ENCODE measurements at regions not wholly inside any gene's neighbourhood (a gene's known extent, or its start where the extent isn't known, plus 50 kb on each side); places are given as distances from the start of the nearest gene placed in this dataset.

DNA sequence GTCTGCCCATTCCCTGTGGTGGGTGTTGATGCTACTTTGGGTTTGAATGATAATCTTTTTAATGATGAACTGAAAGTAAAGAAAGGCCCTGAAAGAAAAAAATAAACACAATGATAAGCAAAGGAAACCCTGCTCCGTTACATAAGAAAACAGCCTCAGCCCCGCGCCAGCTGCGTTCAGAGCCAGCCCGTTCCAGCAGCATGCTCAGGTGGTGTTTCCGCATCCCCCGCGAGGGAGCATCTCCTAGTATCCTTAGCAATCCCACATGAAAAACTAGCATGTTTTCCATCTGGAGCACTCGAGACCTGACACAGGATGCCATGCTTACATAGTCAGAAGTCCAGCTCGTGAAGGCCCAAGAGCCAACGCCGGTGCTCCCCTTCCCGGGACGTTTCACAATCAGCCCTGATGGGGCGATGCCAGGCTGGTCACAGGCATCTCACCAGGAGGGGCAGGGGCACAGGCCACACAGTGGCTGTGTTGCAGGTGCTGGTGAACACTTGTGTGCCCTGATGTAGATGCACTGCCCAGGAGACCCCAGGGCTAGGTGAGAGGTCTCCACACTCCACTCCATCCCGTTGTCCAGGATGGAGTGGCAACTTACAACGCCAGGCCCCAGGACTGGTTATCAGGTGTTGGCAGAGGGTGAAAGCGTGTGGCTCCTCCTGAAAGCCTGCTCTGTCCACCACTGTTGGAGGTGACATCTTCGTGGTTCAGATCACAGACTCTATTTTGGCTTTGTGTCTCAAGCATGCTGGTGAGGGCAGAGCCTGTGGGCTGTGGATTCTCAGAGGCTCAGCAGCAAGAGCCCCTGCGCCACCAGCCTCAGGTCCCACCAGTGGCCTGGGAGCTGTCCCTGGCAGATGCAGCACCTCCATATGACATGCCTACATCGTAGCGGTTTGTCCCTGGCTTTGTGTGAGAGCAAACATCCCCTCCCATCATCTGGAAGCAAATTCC, 246.8 kb upstream of the IRX1 start (continued):
- TF ChIP-seq ZNF462 (CRISPR knock-in tag; IDR thresholded peaks at IDR 0.05) (no peak), EZH2phosphoT487 (IDR thresholded peaks at IDR 0.05; ENCODE audit: unreplicated experiment) (no peak), CTCF (conservative IDR thresholded peaks at IDR 0.05; ENCODE audit: low read depth in 2 of 2) (no peak), NANOG (IDR thresholded peaks at IDR 0.05; ENCODE audit: borderline replicate concordance) (no peak), CREB1 (CRISPR knock-in tag; IDR thresholded peaks at IDR 0.05; ENCODE audit: low read depth) (no peak)
- TF ChIP-seq, protein P1, sequence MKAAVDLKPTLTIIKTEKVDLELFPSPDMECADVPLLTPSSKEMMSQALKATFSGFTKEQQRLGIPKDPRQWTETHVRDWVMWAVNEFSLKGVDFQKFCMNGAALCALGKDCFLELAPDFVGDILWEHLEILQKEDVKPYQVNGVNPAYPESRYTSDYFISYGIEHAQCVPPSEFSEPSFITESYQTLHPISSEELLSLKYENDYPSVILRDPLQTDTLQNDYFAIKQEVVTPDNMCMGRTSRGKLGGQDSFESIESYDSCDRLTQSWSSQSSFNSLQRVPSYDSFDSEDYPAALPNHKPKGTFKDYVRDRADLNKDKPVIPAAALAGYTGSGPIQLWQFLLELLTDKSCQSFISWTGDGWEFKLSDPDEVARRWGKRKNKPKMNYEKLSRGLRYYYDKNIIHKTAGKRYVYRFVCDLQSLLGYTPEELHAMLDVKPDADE (IDR thresholded peaks at IDR 0.05) = no peak
